Common myeloid progenitor, CD34-positive (primary cell): ENCODE measurements at regions not wholly inside any gene's neighbourhood (a gene's known extent, or its start where the extent isn't known, plus 50 kb on each side); places are given as distances from the start of the nearest gene placed in this dataset.

Experiments
- CTCF ChIA-PET: fragments of 350-600 bp; sonication (Branson Sonifier 250); formaldehyde crosslinking; loops from one replicate; lab custom pipeline; 2021; ENCODE audit warnings: antibody characterized with exemption; lab: Charles Lee
- POLR2A ChIA-PET: fragments of 350-600 bp; sonication (Branson Sonifier 250); formaldehyde crosslinking; loops from one replicate; lab custom pipeline; 2021; ENCODE audit warnings: antibody characterized with exemption; lab: Charles Lee
- DNase-seq, 3 donors: peaks; one replicate each; pipeline versions ENCODE4 v3.0.0 to v3.0.0-alpha.2; 2013
- H3K27ac ChIP-seq, 2 experiments: 1 replicate in 1 of 2; 2 replicates in 1 of 2; pipeline ENCODE4 v1.7.0; 2013; ENCODE audit warnings: inconsistent platforms in 2 of 2, low read length in 2 of 2, mild to moderate bottlenecking in 2 of 2, low read depth in 1 of 2, moderate library complexity in 1 of 2; ENCODE audit not compliant: severe bottlenecking in 2 of 2, insufficient read depth in 1 of 2, poor library complexity in 1 of 2
- H3K27me3 ChIP-seq, 5 experiments: replicated peaks in 2 of 5; 1 replicate in 3 of 5; 2 replicates in 2 of 5; pipeline versions ENCODE4 v1.6.1 to v1.7.0; 2013; ENCODE audit warnings: low read length in 4 of 5, mild to moderate bottlenecking in 2 of 5, moderate library complexity in 2 of 5, inconsistent platforms in 1 of 5; ENCODE audit not compliant: insufficient read depth in 5 of 5, control insufficient read depth in 4 of 5
- H3K36me3 ChIP-seq, 4 experiments: 1 replicate in 2 of 4; 2 replicates in 2 of 4; pipeline versions ENCODE4 v1.6.1 to v1.7.0; 2013; ENCODE audit warnings: low read length in 3 of 4, control low read depth in 1 of 4, mild to moderate bottlenecking in 1 of 4; ENCODE audit not compliant: control insufficient read depth in 4 of 4, insufficient read depth in 4 of 4
- H3K4me1 ChIP-seq, 4 experiments: 1 replicate in 3 of 4; 2 replicates in 1 of 4; pipeline versions ENCODE4 v1.6.1 to v1.7.1; 2013; ENCODE audit warnings: low read length in 3 of 4, mild to moderate bottlenecking in 3 of 4, control low read depth in 1 of 4, inconsistent platforms in 1 of 4, moderate library complexity in 1 of 4; ENCODE audit not compliant: control insufficient read depth in 4 of 4, insufficient read depth in 4 of 4; ENCODE audit errors: control extremely low read depth in 1 of 4
- H3K4me3 ChIP-seq, 7 experiments: 1 replicate in 4 of 7; 2 replicates in 3 of 7; pipeline versions ENCODE4 v1.5.1 to v1.7.0; 2013; ENCODE audit warnings: mild to moderate bottlenecking in 7 of 7, low read length in 6 of 7, moderate library complexity in 6 of 7, inconsistent platforms in 2 of 7, low read depth in 2 of 7, control low read depth in 1 of 7; ENCODE audit not compliant: insufficient read depth in 4 of 7, control insufficient read depth in 1 of 7; ENCODE audit errors: extremely low read depth in 1 of 7
- H3K9me3 ChIP-seq, 5 experiments: 1 replicate in 4 of 5; 2 replicates in 1 of 5; pipeline versions ENCODE4 v1.6.1 to v1.7.1; 2013; ENCODE audit warnings: low read length in 4 of 5, mild to moderate bottlenecking in 2 of 5, inconsistent platforms in 1 of 5, low read depth in 1 of 5, moderate library complexity in 1 of 5; ENCODE audit not compliant: control insufficient read depth in 4 of 5, insufficient read depth in 2 of 5; ENCODE audit errors: control extremely low read depth in 1 of 5
- WGBS: methylation state at CpG from one replicate; pipeline ENCODE4 v1.1.5; 2013; ENCODE audit not compliant: insufficient coverage; 5-methylcytosine and 5-hydroxymethylcytosine counted together

DNA sequence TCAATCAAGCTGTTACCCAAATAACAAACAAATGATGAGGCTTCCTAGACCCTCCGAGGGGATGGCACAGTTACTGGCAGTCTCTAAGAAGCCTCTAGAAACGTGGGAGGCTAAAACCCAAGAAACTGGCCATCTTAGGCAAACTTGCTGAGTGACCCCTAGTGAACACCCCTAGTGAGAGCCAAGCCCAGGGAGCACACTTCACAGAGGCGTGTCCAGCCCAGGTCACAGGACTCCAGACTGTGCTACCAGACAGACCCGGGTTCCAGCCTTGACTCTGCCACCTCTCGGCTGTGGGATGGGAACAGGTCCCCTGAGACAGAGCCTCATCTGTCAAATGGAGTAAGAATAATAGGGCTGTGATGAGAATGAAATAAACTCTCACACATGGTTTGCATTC is 83.5 kb upstream of the ASAP2 start:
- H3K27ac ChIP-seq, result no peak overlapping the region
- WGBS, result 100% methylated on average over 3 of the region's 5 CpGs
- no peaks in the 10 kb centered on the region for H3K27me3 ChIP-seq
- ChIA-PET CTCF (no interaction called here), POLR2A (no interaction called here)
- peaks cover 0 to 8% (median 0%) of the 10 kb centered on the region in 4 experiments for H3K4me1 ChIP-seq
- no peak overlapping the region for H3K4me3 ChIP-seq
- H3K36me3 ChIP-seq, result no peaks in the 10 kb centered on the region
- H3K9me3 ChIP-seq, result peaks cover 0 to 4% (median 0%) of the 10 kb centered on the region in 5 experiments
- DNase-seq, result no peak

DNA sequence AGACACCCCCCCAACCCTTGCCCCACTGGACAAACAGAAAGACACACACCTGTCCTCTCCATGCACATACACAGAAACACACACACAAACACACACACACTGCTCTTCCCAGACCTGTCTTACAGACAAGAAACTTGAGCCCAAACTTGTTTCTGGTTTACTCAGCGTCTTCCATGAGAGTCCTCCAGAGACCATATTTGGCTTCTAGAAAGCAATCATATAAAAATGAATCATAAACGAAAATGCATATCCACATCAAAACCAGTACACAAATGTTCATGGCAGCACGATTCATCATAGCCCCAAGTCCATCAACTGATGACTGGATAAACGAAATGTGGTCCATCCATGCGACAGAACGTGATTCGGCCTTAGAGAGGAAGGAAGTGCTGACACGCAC is 84.2 kb upstream of the ASAP2 start:
- peaks cover 0 to 8% (median 0%) of the 10 kb centered on the region in 4 experiments for H3K4me1 ChIP-seq
- H3K36me3 ChIP-seq, result no peaks in the 10 kb centered on the region
- WGBS, result 100% methylated on average over 4 of the region's 8 CpGs
- no peak overlapping the region for H3K4me3 ChIP-seq
- CTCF ChIA-PET, result interaction anchor here (0.9 kb wide), 1 partner anchor 10 kb away, joined by 3 read pairs; no protein-coding TSS in a partner anchor
- no peak overlapping the region for H3K27ac ChIP-seq
- H3K27me3 ChIP-seq, result no peaks in the 10 kb centered on the region
- POLR2A ChIA-PET, result no interaction called here
- no peak for DNase-seq
- H3K9me3 ChIP-seq, result peaks cover 0 to 4% (median 0%) of the 10 kb centered on the region in 5 experiments

DNA sequence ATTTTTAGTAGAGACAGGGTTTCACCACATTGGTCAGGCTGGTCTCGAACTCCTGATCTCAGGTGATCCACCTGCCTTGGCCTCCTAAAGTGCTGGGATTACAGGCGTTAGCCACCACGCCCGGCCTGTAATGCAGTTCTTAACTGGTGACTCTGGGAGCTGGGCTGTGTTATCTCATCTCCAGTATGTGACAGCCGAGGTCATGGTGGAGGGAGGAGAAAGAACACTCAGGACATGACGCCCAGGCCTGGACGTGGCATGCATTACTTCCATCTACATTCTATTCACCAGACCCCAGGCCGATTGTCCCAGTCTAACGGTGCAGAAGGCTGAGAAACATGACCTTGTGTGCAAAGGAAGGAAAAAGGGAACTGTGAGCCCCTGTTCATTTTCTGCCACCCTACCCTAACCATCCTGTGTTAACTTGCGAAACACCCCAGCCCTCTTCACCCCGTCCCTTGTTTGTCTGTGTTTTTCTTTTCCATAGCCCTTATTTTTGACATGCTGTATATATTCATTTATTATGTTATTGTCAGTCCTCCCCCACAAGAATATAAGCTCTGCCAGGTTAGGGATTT is 88.1 kb upstream of the ASAP2 start:
- H3K9me3 ChIP-seq, result no peaks in the 10 kb centered on the region
- CTCF ChIA-PET, result interaction anchor here (1.0 to 1.2 kb wide), 2 partner anchors 12 to 15 kb away, joined by 3 read pairs; no protein-coding TSS in a partner anchor
- no peak overlapping the region for H3K27ac ChIP-seq
- no peak for DNase-seq
- H3K27me3 ChIP-seq, result no peaks in the 10 kb centered on the region
- H3K4me1 ChIP-seq, result peaks cover 0 to 8% (median 0%) of the 10 kb centered on the region in 4 experiments
- WGBS, result 33% methylated on average over 3 of the region's 11 CpGs
- no peak overlapping the region for H3K4me3 ChIP-seq
- no peaks in the 10 kb centered on the region for H3K36me3 ChIP-seq
- POLR2A ChIA-PET, result no interaction called here

DNA sequence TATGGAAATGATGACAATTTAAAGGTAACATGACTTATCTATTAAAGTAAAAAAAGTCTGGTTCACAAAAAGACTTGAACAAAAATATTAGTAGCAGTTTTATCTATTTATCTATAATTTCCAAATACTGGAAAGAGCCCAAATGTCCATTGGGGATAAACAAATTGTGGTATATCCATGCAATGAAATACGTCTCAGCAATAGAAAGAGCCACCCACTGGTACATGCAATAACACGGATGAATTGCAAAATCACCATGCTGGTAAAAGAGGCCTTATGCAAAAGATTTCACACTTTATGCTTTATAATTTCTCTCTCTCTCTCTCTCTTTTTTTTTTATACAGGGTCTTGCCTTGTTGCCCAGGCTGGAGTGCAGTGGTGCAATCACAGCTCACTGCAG is 91.4 kb upstream of the ASAP2 start:
- no peaks in the 10 kb centered on the region for H3K27me3 ChIP-seq
- CTCF ChIA-PET, result interaction anchor here (2.5 kb wide), 1 partner anchor 28 kb away, joined by 6 read pairs; no protein-coding TSS in a partner anchor
- peaks cover 0 to 11% (median 7%) of the 10 kb centered on the region in 4 experiments for H3K4me1 ChIP-seq

DNA sequence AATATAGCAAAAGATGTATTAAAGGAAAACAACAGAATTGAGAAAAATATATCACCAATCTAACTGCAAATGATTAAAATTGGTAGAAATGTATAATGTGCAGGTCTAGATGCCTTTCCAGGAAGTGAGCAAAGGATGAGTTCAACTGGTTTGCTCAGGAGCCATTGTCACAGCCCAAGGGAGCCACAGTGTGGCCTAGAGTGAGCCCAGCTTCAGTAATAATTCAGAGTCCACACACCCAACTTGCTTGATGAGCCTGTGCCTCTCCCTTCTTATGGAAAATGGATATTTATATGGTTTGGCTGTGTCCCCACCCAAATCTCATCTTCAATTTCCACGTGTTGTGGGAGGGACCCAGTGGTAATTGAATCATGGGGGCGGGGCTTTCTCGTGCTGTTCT is 92.2 kb upstream of the ASAP2 start:
- Histone ChIP-seq H3K9me3 (no peaks in the 10 kb centered on the region), H3K4me1 (peaks cover 0 to 11% (median 7%) of the 10 kb centered on the region in 4 experiments), H3K27me3 (no peaks in the 10 kb centered on the region), H3K4me3 (no peak overlapping the region), H3K27ac (no peak overlapping the region), H3K36me3 (no peaks in the 10 kb centered on the region)
- ChIA-PET POLR2A (interaction anchor here (0.6 kb wide), 1 partner anchor 1717 kb away, joined by 3 read pairs; no protein-coding TSS in a partner anchor), CTCF (interaction anchor here (2.5 kb wide), 1 partner anchor 29 kb away, joined by 6 read pairs; no protein-coding TSS in a partner anchor)
- no peak for DNase-seq
- 100% methylated on average over 2 of the region's 3 CpGs for WGBS

More for the DNA sequence above, 91.4 kb upstream of the ASAP2 start:
- Histone ChIP-seq H3K9me3 (no peaks in the 10 kb centered on the region), H3K4me3 (no peak overlapping the region), H3K27ac (no peak overlapping the region), H3K36me3 (no peaks in the 10 kb centered on the region)
- POLR2A ChIA-PET, result no interaction called here
- no peak for DNase-seq
- WGBS, result 100% methylated on average over 1 of the region's 2 CpGs

DNA sequence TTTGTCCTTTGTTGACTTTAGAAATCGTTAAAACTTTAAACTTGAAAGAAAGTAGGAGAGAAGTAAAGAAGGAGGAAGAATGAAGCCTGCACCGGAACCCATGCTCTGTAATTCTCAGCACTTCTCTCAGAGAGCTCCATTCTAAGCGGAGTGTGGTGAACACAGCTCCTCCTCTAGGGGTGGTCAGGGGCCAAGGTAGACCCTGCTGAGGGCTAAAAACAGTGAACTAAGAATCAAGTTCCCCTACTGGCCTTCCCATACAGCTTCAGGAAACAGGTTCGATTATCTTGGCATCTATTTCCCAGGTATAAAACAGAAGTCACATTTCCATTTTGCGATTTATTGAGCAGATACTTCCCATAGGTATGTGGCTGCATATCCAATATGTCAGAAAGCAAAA is 92.7 kb upstream of the ASAP2 start:
- Histone ChIP-seq H3K27ac (no peak overlapping the region), H3K4me3 (no peak overlapping the region), H3K36me3 (no peaks in the 10 kb centered on the region), H3K9me3 (no peaks in the 10 kb centered on the region), H3K4me1 (peaks cover 0 to 9% (median 7%) of the 10 kb centered on the region in 4 experiments), H3K27me3 (no peaks in the 10 kb centered on the region)
- 70% methylated on average over 4 of the region's 5 CpGs for whole genome bisulfite sequencing
- POLR2A ChIA-PET, result interaction anchor here (0.6 kb wide), 1 partner anchor 1716 kb away, joined by 3 read pairs; no protein-coding TSS in a partner anchor
- DNase-seq, result no peak
- CTCF ChIA-PET, result interaction anchor here (2.5 kb wide), 1 partner anchor 29 kb away, joined by 6 read pairs; no protein-coding TSS in a partner anchor

DNA sequence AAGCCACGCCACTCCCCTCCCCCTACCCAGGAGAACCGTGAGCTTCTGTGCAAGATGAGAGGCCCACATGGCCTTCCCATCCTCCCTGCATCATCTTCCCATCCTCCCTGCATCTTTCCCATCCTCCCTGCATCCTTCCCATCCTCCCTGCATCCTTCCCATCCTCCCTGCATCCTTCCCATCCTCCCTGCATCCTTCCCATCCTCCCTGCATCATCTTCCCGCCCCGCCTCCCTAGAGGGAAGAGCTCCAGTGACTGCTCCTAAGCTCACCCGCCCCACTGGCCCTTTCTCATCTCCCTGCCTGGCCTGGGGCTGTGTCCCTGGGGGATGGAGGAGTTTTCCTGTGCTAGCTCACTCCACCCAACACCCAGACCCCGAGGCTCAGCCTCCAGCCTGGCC is 93.3 kb upstream of the ASAP2 start:
- Histone ChIP-seq H3K27me3 (no peaks in the 10 kb centered on the region), H3K9me3 (no peaks in the 10 kb centered on the region), H3K27ac (no peak overlapping the region), H3K36me3 (no peaks in the 10 kb centered on the region), H3K4me3 (no peak overlapping the region), H3K4me1 (peaks cover 0 to 7% (median 5%) of the 10 kb centered on the region in 4 experiments)
- ChIA-PET CTCF (interaction anchor here (1.0 to 2.5 kb wide), 3 partner anchors 9 to 30 kb away, joined by 3 to 6 read pairs (median 3); no protein-coding TSS in a partner anchor), POLR2A (no interaction called here)
- no peak for DNase-seq
- 92% methylated on average over 4 of the region's 6 CpGs for WGBS
